HG02798 (cell line): ENCODE measurements at regions not wholly inside any gene's neighbourhood (a gene's known extent, or its start where the extent isn't known, plus 50 kb on each side); places are given as distances from the start of the nearest gene placed in this dataset.
"Not testable (repeated sequence)": the region's sequence is repeated elsewhere in the genome, so short reads cannot be mapped to it uniquely, and the experiment has no call there.

ENCODE experiments used
- ATAC-seq: cut with Tn5 transposase; IDR thresholded peaks from one replicate; pipeline ENCODE4 v1.9.1; 2021; ENCODE audit warnings: mild to moderate bottlenecking; ENCODE audit not compliant: unreplicated experiment, poor library complexity

DNA sequence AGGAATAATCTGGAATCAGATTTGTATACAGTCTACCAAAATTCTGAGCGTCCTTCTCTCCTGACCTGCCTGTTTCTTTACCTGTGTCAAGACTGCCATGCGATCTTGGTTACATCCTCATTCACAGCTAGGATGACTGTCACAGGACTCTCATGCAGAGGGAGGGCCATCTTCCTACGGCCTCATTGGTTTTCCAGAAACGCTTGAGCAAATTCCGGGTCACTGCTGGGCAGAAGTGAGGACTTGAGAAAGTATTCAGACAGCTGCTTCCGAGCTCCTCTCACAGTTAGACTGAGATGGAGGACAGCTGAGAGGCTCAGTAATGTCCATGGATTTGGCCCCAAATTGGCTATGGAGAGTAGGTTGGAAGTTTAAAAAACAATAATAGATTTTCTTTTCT lies 94.2 kb downstream of the TFAP2C start:
- ATAC-seq: no peak

DNA sequence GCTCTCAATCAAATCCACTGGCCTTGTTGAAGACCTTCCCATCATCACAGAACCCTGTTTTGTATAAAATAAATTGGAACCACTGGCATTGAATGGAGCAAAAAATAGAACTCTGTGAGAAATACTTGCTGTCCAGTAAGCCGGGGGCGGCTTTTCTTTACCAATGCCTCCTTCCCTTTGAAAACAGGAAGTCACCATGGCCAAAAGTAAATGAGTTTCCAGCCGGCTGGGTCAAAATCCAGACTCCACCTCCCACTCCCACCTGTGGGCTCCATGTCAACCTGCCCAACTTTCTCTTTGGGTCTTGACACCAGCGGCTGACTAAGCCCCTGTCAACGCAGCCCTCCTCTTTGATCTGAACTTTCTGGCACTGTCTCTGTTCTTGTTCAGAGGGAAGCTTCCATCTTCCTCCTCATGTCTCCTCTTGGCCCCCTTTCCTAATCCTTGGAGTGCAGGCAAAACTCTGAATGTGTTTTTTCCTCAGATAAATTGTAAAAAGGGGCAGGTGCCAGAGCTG lies 95.2 kb downstream of the TFAP2C start:
- ATAC-seq: no peak

DNA sequence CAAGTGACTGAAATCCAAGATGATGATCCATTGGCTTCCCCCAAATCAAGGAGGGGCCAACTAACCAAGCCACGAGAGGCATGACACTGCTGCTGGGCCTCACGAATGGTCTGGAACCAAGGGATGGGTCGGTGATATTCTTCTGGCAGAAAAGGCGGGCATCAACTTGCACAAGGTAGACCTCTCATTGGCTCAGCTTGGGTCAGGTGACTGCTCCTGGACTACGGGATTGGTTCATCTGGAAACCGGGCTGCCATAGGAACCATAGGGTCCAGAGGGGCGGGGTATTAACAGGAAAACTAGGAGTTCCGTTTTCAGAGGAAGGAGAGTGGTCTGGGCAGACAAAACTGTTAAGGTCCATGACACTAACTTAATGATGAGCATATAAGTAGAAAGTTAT lies 100.9 kb downstream of the TFAP2C start:
- ATAC-seq: no peak

DNA sequence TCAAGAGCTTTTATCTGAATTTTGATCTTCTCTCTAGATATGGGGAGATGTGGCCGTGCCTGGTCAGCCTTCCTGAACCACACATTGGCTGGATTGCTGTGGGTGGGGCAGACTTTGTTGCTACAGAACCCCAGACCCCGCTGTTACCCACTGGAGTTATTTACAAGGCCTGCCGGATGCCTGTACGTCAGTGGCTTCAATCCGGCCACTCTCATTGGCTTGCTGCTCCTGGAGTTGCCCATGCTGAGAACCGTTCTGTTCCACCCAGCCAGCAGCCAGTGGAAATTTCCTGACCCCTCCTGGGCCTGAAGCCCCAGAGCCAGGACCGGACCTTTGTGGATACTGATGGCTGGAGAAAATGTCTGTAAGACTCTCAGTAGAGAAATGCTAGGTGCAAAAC lies 101.9 kb downstream of the TFAP2C start:
- no peak for ATAC-seq

DNA sequence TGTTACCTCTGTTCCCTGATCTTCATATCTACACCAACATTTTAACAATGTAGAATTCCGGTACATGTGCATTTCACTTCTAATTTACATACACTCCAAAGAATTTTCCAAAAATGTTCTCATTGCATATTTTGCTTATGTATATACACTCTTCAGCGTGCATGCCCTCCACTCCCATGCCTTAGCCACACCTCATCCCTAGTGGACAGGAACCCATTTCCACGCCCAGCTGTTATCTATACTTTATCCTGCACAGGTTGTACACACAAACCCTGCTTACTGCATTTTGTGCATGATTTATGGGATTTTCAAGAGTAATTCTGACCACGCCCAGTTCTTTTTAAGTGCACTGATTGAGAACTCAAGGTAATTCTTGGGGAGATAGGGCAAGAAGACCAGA lies 102.4 kb downstream of the TFAP2C start:
- ATAC-seq: no peak

DNA sequence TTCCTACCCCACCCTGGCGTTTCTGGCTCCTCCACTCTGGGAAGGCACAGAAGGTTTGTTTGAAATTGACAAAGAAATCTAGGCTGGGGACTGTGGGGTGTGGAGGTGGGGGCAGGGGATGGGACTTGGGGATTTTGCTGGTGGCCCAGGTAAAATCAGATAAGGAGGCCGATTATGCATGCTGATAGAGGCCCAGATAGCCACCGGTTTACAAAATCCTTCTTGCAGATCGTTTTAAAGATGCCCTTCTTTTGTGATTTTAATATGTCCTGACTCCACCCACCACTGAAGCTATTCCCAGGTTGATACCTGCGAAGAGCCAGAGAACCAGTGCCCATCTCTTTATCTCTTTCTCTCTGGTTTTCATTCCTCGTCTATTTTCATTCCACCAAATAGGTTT lies 104.9 kb downstream of the TFAP2C start:
- no peak for ATAC-seq

DNA sequence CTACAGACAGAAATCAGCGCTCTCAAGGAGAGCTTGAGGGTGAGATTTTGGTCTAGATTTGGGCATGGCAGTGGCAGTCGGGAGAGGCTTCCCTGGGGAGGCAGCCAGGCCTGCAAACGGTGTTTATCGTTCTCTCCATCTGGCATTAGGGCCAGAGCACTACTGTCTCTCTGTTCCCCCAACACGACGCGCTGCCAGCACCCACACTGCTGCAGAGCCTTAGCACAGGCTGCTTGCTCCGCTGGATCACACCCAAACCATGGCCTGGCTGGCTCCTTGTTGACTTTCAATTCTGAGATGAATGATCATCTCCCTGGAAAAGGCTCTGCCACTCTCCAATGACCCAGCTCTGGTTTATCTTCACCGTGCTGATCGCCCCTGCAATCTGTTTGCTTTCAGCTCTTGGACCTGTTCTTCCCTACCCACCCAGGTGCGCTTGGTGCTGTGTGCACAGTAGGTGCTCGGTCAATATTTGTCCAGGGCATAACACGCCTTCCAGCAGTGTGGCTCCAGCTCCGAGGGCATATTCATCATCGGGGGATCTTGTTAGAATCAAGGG lies 106.1 kb downstream of the TFAP2C start:
- ATAC-seq: no peak

DNA sequence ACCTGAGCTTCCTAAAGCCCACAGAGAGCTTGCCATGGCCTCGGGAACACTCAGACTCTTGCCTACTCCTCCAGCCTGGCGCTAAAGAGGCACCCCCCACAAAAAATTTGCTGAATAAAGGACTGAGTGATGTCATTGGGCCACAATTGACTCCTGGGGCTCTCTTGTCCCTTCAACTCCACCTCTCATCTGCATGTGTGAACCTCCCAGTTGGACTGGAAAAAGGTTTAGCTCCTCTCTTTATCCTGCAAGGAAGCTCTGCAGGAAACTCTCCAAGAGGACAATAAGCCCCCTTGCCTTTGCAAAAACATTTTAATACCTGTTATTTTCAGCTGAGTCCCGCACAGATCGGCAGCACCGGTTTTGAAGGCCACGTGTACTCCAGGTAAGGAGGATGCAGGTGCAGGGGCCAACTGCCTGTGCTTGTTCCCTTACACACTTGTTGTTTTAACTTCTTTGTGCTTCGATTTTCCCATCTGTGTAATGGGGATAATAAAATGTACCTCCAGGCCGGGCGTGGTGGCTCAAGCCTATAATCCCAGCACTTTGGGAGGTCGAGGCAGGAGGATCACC lies 107.3 kb downstream of the TFAP2C start:
- no peak for ATAC-seq

DNA sequence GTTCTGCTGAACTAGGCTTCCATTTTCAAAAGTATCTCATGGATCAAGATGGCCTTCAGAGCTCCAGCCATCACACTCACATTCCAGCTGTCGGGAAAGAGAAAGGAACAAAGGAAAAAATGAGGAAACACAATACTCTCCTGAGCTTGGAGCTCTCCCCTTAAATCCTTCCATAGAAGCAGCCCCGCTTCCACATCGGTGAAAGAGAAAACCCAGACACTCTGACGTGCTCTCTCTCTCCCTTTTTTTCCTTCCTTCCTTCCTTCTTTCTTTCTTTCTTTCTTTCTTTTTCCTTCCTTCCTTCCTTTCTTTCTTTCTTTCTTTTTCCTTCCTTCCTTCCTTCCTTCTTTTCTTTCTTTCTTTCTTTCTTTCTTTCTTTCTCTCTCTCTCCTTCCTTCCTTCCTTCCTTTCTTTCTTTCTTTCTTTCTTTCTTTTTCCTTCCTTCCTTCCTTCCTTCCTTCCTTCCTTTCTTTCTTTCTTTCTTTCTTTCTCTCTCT lies 115.3 kb downstream of the TFAP2C start:
- ATAC-seq: not testable (repeated sequence)

DNA sequence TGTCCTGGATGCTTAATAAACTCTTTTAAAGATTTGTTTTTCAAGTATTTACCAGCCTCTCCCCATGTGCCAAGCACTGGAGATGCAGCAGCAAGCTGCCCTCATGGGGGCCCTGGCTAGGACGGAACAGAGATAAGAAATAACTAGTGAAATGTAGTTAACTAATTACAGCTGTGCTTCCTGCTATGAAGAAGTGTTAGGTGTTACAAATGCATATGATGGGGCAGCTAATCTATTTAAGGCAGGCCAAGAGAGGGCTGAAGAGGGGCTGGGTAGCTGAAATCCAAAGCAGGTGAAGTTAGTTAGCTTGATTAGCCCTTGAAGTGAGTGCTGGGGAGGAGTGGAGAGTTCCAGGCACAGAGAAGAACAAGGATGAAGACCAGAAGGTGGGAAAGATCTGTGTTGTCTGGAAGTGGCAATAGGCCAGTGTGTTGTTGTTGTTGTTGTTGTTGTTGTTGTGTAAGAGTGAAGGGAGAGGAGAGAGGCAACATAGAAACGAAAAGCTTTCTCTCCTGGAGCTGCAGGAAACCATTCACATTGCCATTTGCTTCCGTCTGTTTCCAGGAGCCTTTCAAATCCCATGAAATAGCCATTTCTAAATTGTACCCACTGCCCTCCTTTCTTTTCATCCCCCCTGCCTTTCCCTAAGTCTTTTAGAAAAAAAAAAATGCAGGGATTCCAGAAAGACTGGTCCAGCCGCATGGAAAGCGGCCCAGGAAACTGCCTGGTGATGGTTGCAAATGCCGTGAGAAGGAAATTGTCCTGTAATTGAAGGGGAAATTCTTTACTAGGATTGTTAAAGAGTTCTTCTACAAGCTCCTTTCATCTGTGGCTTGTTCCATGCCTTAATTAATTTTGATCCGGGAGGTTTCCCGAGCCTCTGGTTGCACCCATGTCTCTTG lies 119.6 kb downstream of the TFAP2C start:
- no peak for ATAC-seq

DNA sequence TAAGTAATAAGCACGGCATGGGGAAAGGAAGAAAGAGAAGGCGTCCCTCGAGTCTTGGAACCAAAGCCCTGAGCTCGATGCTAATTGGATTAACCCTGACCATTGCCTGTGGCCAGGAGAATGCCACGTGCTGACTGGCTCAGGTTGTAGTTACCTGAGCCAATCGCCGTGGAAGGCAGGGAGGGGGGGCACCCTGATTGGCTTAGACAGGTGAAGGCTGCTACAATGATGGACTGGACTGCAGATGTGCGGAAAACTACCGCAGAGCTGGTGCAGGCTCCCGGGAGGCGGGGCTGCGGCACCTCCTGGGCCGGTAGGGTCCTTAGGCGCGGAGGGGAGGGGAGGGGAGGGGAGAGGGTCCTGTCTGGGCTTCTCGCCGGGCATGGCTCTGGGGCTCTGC lies 121.3 kb downstream of the TFAP2C start:
- no peak for ATAC-seq

DNA sequence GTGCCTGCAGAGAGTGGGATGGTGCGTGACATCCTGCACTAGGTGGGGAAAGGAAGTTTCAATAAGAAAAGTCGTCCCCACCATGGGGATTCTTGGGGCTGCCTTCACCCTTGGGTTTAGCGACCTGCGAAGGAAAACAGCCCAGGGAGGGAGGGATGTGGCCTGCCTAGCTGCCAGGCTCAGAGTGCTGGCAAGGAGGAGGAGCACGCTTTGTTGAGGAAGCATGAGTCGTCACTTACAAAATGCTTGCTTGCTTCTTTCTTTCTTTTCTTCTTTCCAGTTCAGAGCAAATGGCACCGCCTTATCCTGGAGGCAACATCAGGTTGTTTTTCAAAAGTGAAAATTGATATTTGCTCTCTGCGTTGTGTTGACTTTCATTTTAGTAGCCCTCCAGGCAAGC lies 123.2 kb downstream of the TFAP2C start:
- ATAC-seq: no peak

DNA sequence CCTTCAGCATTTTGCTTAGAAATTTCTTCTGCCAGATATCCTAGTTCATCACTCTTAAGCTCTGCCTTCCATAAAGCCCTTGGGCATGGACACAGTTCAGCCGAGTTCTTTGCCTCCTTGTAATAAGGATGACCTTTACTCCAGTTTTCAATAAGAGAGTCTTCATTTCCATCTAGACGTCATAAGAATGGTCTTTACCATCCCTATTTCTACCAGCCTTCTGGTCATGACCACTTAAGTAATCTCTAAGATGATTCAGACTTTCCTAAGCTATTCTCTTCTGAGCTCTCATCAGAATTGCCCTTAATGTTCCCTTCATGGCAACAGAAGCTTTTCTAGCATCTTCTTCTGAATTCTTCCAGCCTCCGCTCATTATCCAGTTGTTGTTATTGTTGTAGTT lies 126.1 kb downstream of the TFAP2C start:
- ATAC-seq: no peak

DNA sequence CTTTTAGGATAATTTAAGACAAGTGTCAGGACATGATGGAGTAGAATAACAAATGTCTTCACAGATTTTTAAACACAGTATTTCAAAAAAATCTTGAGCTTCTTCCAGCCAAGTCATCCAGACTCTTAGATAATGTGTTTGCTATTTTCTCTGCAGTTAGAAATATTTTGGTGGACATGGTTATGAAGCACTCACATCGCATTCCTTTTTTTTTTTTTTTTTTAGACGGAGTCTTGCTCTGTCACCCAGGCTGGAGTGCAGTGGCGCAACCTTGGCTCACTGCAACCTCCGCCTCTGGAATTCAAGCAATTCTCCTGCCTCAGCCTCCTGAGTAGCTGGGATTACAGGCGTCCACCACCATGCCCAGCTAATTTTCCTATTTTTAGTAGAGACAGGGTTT lies 127.6 kb downstream of the TFAP2C start:
- not testable (repeated sequence) for ATAC-seq

DNA sequence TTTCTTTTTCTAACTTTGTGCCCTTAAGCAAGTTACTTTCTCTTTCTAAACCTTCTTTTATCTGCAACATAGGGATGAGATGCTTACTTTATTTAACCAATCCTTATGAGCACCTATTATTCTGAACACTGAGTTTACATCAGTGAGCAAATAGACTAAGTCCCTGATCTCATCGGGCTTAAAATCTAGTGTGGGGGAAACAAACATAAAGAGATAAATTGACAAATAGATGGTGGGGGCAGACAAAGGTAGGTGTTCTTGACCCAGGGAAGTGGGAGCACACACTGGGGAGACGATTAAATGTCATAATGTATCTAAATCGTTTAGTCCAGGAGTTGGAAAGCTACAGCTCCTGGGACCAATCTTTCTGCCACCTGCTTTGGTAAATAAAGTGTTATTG lies 129.6 kb downstream of the TFAP2C start:
- no peak for ATAC-seq

DNA sequence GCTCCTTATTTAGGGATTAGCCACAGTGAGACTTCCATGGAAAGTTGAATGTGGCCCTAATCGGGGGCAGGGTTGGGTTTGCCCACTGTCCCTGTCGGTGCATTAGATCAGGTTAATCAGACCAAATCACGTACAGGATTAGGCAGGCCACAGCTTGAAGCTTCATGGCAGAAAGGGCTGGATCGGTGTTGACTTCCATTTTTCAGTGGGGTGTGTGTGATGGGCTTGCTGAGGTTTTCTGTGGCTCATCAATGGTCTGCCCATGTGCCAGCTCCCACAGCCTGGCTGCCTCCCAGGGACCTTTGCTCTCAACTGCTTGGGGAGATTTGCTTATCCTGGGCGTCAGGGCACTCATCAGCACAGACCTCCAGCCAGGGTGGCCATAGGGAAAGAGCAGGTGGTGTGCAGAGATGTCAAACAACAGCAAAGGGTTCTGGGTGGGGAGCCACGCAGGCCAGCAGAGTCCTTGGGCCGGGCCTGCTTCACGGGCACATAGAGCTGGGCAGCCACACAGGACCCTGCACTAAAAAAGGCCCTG lies 130.7 kb downstream of the TFAP2C start:
- no peak for ATAC-seq

DNA sequence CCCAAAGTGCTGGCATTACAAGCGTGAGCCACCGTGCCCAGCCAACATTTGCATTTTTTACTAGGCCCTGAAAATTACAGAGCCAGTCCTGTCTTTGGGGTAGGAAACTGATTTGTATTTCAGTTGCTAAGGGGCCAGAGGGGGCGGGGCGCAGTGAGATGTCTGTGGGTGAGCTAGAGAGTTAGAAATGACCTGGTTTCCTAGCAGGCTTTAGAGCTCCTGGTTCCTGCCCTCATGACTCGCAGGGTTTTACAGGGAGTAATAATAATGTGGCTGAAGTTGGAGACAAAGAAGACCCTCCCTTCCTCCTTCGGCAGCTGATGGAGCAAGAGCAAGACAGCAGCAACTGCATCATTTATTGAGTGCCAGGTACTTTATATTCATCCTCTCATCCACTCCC lies 131.5 kb downstream of the TFAP2C start:
- no peak for ATAC-seq

DNA sequence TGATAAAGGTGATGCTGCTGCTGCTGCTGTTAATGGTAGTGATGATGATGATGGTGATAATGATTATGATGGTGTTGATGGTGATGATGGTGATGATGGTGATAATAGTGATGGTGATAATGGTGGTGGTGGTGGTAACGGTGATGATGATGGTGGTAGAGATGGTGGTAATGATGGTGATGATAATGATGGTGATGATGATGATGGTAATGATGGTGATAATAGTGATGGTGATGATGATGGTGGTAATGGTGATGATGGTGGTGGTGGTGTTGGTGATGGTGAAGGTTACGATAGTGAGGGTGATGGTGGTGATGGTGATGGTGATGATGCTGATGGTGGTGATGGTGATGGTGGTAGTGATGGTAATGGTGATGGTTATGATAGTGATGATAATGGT lies 132.3 kb downstream of the TFAP2C start:
- ATAC-seq: no peak

DNA sequence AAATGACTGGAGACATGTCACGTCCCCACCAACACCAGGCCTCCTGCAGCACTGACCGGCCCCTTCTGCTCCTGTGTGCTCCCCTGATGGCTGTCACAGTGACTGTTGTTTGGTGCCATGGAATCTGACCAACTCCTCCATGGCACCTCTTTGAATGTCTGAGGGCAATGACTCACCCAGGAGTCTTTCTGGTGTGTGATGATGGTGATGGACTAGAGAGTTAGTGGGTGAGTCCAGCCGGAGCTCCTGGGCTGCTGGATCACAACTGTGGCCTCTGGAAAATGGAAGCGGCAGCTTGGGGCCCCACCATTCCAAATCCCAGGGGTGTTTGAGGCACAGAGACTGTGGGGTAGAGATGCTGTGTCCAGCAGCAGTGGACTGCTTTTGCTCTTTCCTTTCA lies 133.3 kb downstream of the TFAP2C start:
- no peak for ATAC-seq

DNA sequence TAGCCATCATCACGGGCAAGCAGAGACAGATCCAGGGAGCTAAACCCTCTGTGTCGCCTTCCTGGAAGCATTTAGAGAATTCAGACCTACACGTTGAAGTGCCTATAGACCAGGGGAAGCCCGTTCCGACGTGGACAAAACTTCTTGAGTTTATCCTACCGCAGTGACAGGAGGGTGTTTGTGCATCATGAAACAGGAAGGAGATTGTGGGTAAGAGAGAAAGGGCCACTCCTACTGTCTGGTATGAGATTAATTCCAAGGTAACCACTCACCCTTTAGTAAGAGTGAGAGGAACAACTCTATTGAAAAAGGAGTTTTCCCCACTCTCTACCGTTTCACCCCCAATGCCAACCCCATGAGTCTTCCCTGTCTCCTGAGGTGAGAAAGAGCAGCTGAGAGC lies 133.7 kb downstream of the TFAP2C start:
- no peak for ATAC-seq

DNA sequence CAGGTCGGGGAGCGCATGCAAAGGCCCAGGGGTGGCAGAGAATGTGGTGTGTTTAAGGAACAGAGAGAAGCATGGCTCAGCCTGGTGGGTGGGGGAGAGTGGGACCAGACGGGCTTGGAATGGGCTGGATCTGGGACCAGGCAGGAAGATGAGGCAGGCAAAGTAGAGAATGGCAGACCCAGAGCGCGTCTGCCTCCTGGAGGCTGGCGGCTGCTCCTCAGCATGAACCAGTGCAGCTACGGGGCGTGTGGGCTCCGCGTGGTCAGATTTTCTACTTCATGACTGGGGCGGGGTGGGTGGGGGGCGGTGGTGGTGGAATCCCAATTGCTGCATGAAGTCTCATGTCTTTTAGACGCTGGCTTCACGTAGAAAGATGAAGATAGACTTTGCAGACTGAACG lies 135.6 kb downstream of the TFAP2C start:
- no peak for ATAC-seq
